WTC11 (cell line): ENCODE measurements at regions not wholly inside any gene's neighbourhood (a gene's known extent, or its start where the extent isn't known, plus 50 kb on each side); places are given as distances from the start of the nearest gene placed in this dataset.

Experiments used
- ATAC-seq: fragments of 200-7000 bp; cut with Tn5 transposase; 2 replicates; pipeline ENCODE4 v1.10.0; 2021; ENCODE audit warnings: mild to moderate bottlenecking, moderate library complexity
- CTCF ChIA-PET: fragments of 300-600 bp; sonication (Branson Sonifier 250); formaldehyde crosslinking; loops from one replicate; lab custom pipeline; 2021; ENCODE audit warnings: antibody characterized with exemption; lab: Charles Lee
- POLR2A ChIA-PET: fragments of 350-600 bp; sonication (Branson Sonifier 250); formaldehyde crosslinking; loops from one replicate; lab custom pipeline; 2021; ENCODE audit warnings: antibody characterized with exemption; lab: Charles Lee
- DNase-seq: peaks from one replicate; pipeline ENCODE4 v3.0.0; 2021; ENCODE audit warnings: low spot score
- H3K27ac Mint-ChIP-seq: 2 replicates; pipeline ENCODE4 v1.8.0; 2021; ENCODE audit warnings: mixed read lengths
- H3K27me3 Mint-ChIP-seq: 2 replicates; pipeline ENCODE4 v1.8.0; 2021; ENCODE audit warnings: low read depth, mild to moderate bottlenecking, moderate library complexity, mixed read lengths
- H3K36me3 Mint-ChIP-seq: 2 replicates; pipeline ENCODE4 v1.8.0; 2021; ENCODE audit warnings: mixed read lengths
- H3K4me1 Mint-ChIP-seq: 2 replicates; pipeline ENCODE4 v1.8.0; 2022; ENCODE audit warnings: mixed read lengths
- H3K4me3 Mint-ChIP-seq: 2 replicates; pipeline ENCODE4 v1.8.0; 2021; ENCODE audit warnings: mild to moderate bottlenecking, moderate library complexity, mixed read lengths
- H3K9me3 Mint-ChIP-seq: 2 replicates; pipeline ENCODE4 v1.8.0; 2021; ENCODE audit warnings: mixed read lengths
- ATF3 ChIP-seq: sonication (generic); formaldehyde crosslinking; conservative IDR thresholded peaks from 2 replicates; pipeline ENCODE4 v1.8.1; 2022; ENCODE audit warnings: mild to moderate bottlenecking, missing genetic modification reagents
- ATF6 ChIP-seq: sonication (generic); formaldehyde crosslinking; IDR thresholded peaks from 2 replicates; pipeline ENCODE4 v1.8.1; 2023; ENCODE audit warnings: mild to moderate bottlenecking, missing genetic modification reagents
- CBFB ChIP-seq: sonication (generic); formaldehyde crosslinking; IDR thresholded peaks from 2 replicates; pipeline ENCODE4 v1.8.1; 2022; ENCODE audit warnings: mild to moderate bottlenecking, low read depth, missing genetic modification reagents
- CTCF ChIP-seq: fragments of 200-600 bp; IDR thresholded peaks from 2 replicates; pipeline ENCODE4 v1.8.0; 2022; ENCODE audit warnings: antibody characterized with exemption
- FOXP1 ChIP-seq: sonication (generic); formaldehyde crosslinking; IDR thresholded peaks from 2 replicates; pipeline ENCODE4 v1.8.0; 2022; ENCODE audit warnings: missing genetic modification reagents, mild to moderate bottlenecking, moderate library complexity, borderline replicate concordance
- GRHL2 ChIP-seq: fragments of 250-450 bp; sonication (Bioruptor Pico); IDR thresholded peaks from 2 replicates; pipeline ENCODE4 v1.8.0; 2022; ENCODE audit warnings: mild to moderate bottlenecking, moderate library complexity; ENCODE audit not compliant: insufficient replicate concordance, severe bottlenecking
- KAT7 ChIP-seq: sonication (generic); formaldehyde crosslinking; IDR thresholded peaks from 2 replicates; pipeline ENCODE4 v1.8.1; 2023; ENCODE audit warnings: missing genetic modification reagents, mild to moderate bottlenecking, borderline replicate concordance
- MAX ChIP-seq: sonication (generic); formaldehyde crosslinking; IDR thresholded peaks from 2 replicates; pipeline ENCODE4 v1.8.0; 2022; ENCODE audit warnings: mild to moderate bottlenecking, missing genetic modification reagents
- NFE2L1 ChIP-seq: sonication (generic); formaldehyde crosslinking; IDR thresholded peaks from 2 replicates; pipeline ENCODE4 v1.8.1; 2023; ENCODE audit warnings: missing genetic modification reagents
- NFYB ChIP-seq: sonication (generic); formaldehyde crosslinking; conservative IDR thresholded peaks from 2 replicates; pipeline ENCODE4 v1.8.0; 2022; ENCODE audit warnings: low read depth, missing genetic modification reagents
- RELA ChIP-seq: sonication (generic); formaldehyde crosslinking; IDR thresholded peaks from 2 replicates; pipeline ENCODE4 v1.8.1; 2022; ENCODE audit warnings: missing genetic modification reagents, mild to moderate bottlenecking, borderline replicate concordance
- TP53 ChIP-seq: sonication (generic); formaldehyde crosslinking; IDR thresholded peaks from 2 replicates; pipeline ENCODE4 v1.8.1; 2023; ENCODE audit warnings: mild to moderate bottlenecking, missing genetic modification reagents
- USF2 ChIP-seq: sonication (generic); formaldehyde crosslinking; IDR thresholded peaks from 2 replicates; pipeline ENCODE4 v1.8.1; 2023; ENCODE audit warnings: mild to moderate bottlenecking, missing genetic modification reagents, moderate library complexity
- ZBTB21 ChIP-seq: sonication (generic); formaldehyde crosslinking; IDR thresholded peaks from 2 replicates; pipeline ENCODE4 v1.8.1; 2023; ENCODE audit warnings: mild to moderate bottlenecking, missing genetic modification reagents, borderline replicate concordance
- ZNF219 ChIP-seq: sonication (generic); formaldehyde crosslinking; IDR thresholded peaks from 2 replicates; pipeline ENCODE4 v1.8.0; 2023; ENCODE audit warnings: missing genetic modification reagents, mild to moderate bottlenecking, borderline replicate concordance
- ZNF512 ChIP-seq: sonication (generic); formaldehyde crosslinking; IDR thresholded peaks from 2 replicates; pipeline ENCODE4 v1.8.1; 2022; ENCODE audit warnings: missing genetic modification reagents, borderline replicate concordance
- TF ChIP-seq, protein P1 (sequence below): fragments of 250-450 bp; sonication (Bioruptor Pico); IDR thresholded peaks from 2 replicates; pipeline ENCODE4 v1.9.0; 2021; ENCODE audit warnings: mild to moderate bottlenecking
- TF ChIP-seq, protein P2 (sequence below): sonication (generic); formaldehyde crosslinking; IDR thresholded peaks from 2 replicates; pipeline ENCODE4 v1.8.1; 2023; ENCODE audit warnings: mild to moderate bottlenecking, moderate library complexity, missing genetic modification reagents
- TF ChIP-seq, protein P3 (sequence below): sonication (generic); formaldehyde crosslinking; IDR thresholded peaks from 2 replicates; pipeline ENCODE4 v1.8.0; 2022; ENCODE audit warnings: missing genetic modification reagents

GRCh38 chrY:13026906-13027305 lies 122.2 kb downstream of the DDX3Y start:
- Mint-ChIP-seq H3K36me3 (peaks cover 11% of the 10 kb centered on the region), H3K27me3 (no peaks in the 10 kb centered on the region), H3K4me3 (no peak overlapping the region), H3K9me3 (peaks cover 17% of the 10 kb centered on the region), H3K27ac (no peak overlapping the region), H3K4me1 (peaks cover 15% of the 10 kb centered on the region)
- ChIA-PET CTCF (no interaction called here), POLR2A (no interaction called here)
- TF ChIP-seq ZNF512 (CRISPR knock-in tag) (no peak), CBFB (CRISPR knock-in tag) (no peak), KAT7 (CRISPR knock-in tag) (no peak), ZNF219 (CRISPR knock-in tag) (no peak), MAX (CRISPR knock-in tag) (no peak), ATF3 (CRISPR knock-in tag) (no peak), ATF6 (CRISPR knock-in tag) (no peak), CTCF (no peak), NFE2L1 (no peak), RELA (CRISPR knock-in tag) (no peak), NFYB (no peak), GRHL2 (CRISPR knock-in tag) (no peak), ZBTB21 (CRISPR knock-in tag) (no peak), TP53 (CRISPR knock-in tag) (no peak), FOXP1 (CRISPR knock-in tag) (no peak), USF2 (CRISPR knock-in tag) (no peak)
- TF ChIP-seq, protein P1, sequence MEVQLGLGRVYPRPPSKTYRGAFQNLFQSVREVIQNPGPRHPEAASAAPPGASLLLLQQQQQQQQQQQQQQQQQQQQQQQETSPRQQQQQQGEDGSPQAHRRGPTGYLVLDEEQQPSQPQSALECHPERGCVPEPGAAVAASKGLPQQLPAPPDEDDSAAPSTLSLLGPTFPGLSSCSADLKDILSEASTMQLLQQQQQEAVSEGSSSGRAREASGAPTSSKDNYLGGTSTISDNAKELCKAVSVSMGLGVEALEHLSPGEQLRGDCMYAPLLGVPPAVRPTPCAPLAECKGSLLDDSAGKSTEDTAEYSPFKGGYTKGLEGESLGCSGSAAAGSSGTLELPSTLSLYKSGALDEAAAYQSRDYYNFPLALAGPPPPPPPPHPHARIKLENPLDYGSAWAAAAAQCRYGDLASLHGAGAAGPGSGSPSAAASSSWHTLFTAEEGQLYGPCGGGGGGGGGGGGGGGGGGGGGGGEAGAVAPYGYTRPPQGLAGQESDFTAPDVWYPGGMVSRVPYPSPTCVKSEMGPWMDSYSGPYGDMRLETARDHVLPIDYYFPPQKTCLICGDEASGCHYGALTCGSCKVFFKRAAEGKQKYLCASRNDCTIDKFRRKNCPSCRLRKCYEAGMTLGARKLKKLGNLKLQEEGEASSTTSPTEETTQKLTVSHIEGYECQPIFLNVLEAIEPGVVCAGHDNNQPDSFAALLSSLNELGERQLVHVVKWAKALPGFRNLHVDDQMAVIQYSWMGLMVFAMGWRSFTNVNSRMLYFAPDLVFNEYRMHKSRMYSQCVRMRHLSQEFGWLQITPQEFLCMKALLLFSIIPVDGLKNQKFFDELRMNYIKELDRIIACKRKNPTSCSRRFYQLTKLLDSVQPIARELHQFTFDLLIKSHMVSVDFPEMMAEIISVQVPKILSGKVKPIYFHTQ (CRISPR knock-in tag), result no peak
- TF ChIP-seq, protein P2, sequence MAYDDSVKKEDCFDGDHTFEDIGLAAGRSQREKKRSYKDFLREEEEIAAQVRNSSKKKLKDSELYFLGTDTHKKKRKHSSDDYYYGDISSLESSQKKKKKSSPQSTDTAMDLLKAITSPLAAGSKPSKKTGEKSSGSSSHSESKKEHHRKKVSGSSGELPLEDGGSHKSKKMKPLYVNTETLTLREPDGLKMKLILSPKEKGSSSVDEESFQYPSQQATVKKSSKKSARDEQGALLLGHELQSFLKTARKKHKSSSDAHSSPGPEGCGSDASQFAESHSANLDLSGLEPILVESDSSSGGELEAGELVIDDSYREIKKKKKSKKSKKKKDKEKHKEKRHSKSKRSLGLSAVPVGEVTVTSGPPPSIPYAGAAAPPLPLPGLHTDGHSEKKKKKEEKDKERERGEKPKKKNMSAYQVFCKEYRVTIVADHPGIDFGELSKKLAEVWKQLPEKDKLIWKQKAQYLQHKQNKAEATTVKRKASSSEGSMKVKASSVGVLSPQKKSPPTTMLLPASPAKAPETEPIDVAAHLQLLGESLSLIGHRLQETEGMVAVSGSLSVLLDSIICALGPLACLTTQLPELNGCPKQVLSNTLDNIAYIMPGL (CRISPR knock-in tag), result no peak
- TF ChIP-seq, protein P3, sequence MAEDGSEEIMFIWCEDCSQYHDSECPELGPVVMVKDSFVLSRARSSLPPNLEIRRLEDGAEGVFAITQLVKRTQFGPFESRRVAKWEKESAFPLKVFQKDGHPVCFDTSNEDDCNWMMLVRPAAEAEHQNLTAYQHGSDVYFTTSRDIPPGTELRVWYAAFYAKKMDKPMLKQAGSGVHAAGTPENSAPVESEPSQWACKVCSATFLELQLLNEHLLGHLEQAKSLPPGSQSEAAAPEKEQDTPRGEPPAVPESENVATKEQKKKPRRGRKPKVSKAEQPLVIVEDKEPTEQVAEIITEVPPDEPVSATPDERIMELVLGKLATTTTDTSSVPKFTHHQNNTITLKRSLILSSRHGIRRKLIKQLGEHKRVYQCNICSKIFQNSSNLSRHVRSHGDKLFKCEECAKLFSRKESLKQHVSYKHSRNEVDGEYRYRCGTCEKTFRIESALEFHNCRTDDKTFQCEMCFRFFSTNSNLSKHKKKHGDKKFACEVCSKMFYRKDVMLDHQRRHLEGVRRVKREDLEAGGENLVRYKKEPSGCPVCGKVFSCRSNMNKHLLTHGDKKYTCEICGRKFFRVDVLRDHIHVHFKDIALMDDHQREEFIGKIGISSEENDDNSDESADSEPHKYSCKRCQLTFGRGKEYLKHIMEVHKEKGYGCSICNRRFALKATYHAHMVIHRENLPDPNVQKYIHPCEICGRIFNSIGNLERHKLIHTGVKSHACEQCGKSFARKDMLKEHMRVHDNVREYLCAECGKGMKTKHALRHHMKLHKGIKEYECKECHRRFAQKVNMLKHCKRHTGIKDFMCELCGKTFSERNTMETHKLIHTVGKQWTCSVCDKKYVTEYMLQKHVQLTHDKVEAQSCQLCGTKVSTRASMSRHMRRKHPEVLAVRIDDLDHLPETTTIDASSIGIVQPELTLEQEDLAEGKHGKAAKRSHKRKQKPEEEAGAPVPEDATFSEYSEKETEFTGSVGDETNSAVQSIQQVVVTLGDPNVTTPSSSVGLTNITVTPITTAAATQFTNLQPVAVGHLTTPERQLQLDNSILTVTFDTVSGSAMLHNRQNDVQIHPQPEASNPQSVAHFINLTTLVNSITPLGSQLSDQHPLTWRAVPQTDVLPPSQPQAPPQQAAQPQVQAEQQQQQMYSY (CRISPR knock-in tag), result no peak
- DNase-seq, result no peak
- no peak for ATAC-seq
